COLO668 (cell line): ENCODE measurements at regions not wholly inside any gene's neighbourhood (a gene's known extent, or its start where the extent isn't known, plus 50 kb on each side); places are given as distances from the start of the nearest gene placed in this dataset.

Experiments used
- DNase-seq: peaks from one replicate; lab custom pipeline; 2025; ENCODE audit not compliant: unreplicated experiment; lab: John Stamatoyannopoulos, UW

DNA sequence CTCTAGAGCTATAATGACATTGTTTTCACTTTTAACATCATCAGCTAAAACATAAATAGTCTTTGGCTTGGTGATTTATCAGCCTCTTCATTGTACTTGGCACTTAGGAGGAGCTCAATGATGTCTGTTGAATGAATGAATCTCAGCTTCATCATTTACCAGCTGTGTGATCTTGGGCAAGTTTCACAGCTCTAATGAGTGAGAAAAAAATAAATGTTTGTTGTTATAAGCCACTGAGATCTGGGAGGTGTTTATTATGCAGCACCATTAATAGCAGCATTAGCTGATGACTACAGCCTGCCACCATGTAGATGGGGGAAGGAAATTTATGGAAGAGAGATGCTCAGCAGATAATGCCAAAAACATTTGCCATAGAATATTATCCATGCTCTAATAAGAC lies 63.6 kb upstream of the C1QTNF7 start:
- DNase-seq: no peak

DNA sequence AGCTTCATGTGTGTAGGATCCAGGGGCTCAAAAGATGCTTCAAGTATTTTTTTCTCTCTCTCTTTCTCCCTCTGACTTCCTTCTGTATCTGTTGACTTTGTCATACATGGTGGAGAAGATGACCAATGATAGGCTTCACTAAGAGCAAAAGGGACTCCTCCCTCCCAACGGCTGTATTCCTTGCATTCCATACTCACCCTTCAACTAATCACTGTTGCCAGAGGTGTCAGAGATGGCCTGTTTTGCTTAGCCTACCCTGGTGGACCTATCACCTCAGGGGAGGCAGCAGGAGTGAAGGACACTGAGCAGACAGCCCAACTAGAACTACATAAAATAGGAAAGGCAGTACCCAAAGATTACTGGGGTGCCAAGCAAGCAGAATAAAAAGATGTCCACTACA lies 62.2 kb upstream of the C1QTNF7 start:
- DNase-seq: no peak

DNA sequence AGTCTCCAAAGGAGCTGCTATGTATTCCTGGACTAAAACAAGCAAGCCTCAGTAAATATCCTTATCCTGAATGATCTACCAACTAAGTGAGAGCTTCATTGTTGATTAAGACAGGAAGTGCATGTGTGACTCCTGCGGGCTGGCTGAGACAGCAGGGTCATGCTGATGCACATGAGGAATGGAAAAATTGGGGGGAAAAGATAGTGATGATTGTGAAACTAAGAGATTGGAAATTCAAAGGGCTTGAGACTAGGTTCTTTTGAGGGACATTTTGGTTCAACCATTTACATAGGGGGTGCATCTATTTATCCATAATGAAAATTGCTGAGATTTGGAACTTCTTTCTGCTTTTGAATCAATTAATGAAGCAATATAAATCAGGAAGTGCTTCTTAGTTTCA lies 61.1 kb upstream of the C1QTNF7 start:
- DNase-seq: no peak

DNA sequence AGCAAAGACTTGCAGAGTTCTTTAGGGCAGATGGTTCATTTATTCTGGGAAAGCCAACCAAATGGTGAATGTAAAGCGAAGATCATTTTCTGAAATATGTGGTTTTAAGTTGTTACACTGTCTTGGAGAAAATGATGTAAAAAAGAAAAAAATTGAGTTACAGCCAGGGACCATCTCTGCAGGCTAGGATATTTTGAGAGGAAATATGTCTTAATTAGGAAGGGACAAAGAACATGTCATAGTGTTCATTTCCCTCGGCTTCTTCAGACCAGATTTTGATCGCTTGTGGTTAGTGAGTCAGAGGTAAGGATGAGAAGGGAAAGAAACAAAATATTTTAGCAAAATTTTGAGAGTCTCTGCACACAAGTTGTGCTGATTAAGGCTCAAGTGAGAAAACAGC lies 59.0 kb upstream of the C1QTNF7 start:
- DNase-seq: no peak

DNA sequence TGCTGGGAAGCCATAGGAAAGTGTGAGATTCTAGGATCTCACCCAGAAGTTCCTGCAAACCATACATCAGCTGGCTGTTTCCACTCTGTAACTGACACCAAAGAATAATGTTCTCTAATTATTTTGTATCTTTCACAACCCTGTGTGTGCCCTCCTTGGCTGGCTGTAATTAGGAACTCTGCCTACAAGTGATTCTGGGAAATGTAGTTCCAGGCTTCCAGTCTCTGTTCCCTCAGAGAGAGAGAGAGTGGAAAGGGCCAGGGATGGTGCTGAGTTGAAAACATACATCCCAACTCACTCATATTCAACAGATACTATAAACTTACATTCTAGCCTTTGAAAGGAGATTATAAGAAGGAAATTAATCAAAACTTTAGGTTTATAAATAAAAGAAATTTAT lies 57.5 kb upstream of the C1QTNF7 start:
- no peak for DNase-seq

DNA sequence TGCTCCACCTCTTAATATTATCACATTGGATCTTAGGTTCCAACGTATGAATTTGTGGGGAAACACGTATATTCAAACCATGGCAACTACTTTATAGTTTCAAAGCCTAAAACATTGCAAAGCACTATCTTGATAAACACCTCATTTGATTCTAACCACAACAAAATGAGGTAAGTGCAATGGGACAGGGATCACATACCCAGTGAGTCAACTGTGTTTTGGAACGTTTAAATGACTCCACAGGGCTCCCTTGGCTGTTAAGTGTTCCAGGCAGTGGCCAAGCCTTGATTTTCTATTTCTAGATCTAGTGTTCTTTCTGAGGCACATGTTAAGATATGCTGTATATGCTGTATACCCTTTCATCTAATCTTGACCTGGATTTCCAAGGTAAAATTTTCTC lies 54.5 kb upstream of the C1QTNF7 start:
- no peak for DNase-seq

DNA sequence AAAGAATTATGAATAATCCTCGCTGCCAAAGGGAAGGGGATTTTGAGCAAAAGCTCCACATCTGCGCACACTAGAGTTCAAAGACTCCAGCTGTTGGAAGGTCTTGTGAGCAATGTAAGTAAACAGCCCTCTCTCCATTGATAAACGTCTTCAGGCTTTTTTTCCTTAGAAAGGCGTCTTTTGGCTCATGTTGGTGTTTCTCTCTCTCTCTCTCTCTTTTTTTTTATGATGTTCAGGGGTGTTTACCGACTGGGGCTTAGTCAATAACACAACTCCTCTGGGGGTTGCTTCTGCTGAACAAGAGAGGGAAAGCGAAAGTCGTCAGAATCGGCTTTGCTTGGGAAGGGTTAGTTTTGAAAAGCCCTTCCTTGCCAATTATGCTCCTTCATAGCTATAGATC lies 53.2 kb upstream of the C1QTNF7 start:
- no peak for DNase-seq

DNA sequence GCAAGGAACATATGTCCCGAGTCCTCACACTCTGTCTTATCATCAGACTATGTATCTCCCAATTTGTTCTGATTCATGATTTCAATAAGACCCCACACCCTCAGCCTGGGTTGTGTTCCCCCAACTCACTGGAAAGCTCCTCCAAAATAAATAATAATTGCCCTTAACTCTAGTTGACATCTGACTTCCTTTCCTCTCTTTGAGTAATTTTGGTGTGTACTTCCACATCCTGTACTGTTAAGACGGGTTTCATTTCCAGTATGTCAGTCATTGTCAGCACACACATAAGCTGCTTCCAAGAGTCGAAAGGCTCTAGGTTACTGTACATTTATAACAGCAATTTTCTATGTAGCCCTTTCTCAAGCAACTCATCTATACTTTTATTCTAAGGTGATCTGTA lies 52.2 kb upstream of the C1QTNF7 start:
- DNase-seq: no peak

DNA sequence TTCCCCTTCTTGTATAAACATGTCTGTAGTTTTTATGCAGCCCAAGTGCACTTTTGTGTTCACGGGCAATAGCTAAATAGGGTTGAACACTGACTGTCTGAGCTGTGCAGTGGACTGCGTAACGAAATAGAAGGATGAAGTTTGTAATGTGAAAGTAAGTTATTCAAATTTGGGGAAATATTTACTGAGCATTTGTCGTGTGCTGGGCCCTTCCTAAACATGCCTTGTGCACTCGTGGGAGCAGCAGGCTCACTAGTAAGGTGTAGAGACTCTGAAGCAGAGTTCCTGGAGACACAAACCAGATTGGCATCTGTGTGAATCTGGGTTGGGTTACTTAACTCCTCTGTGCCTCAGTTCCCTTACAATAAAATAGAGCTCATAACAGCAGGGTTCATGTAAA lies 51.7 kb upstream of the C1QTNF7 start:
- no peak for DNase-seq

DNA sequence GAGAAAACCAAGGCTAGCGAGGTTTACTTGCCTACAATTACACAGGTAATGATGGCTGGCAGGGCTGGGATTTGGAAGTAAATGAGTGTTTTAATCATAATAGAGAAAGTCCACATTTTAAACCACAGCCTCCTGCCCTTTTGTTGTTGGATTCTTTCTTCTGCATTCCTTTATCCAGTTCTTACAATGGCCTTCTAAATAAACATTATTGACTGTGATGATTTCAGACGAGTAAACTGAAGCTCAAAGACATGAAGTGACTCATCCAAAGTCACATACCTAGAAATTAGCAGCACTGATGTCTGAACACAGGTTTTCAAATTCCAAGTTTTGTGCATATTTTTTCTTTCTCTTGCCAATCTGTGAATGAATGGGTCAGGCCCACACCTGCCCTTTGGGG lies 51.2 kb upstream of the C1QTNF7 start:
- DNase-seq: no peak
